Uterus (tissue), 2 donors: ENCODE measurements at regions not wholly inside any gene's neighbourhood (a gene's known extent, or its start where the extent isn't known, plus 50 kb on each side); places are given as distances from the start of the nearest gene placed in this dataset.

Experiments
- CTCF ChIP-seq, 4 experiments: fragments of 200-600 bp in 2 of 4; fragments of 450-650 bp in 2 of 4; sonication (generic) in 2 of 4; IDR thresholded peaks; one replicate each; pipeline ENCODE4 v1.5.1; 2016 to 2019; ENCODE audit warnings: antibody characterized with exemption in 4 of 4, mild to moderate bottlenecking in 2 of 4, moderate library complexity in 1 of 4
- POLR2A ChIP-seq, 2 donors: fragments of 450-650 bp; IDR thresholded peaks; one replicate each; pipeline ENCODE4 v1.6.1; 2016; ENCODE audit warnings: antibody characterized with exemption in 2 of 2, mild to moderate bottlenecking in 1 of 2, moderate library complexity in 1 of 2

- TF ChIP-seq POLR2A (IDR thresholded peaks at IDR 0.05) (no peak), CTCF (IDR thresholded peaks at IDR 0.05) (no peak)
Observed at GRCh38 chr18:41043876-41044275, 911.2 kb upstream of the PIK3C3 start.
